GM12865 (cell line): ENCODE measurements at regions not wholly inside any gene's neighbourhood (a gene's known extent, or its start where the extent isn't known, plus 50 kb on each side); places are given as distances from the start of the nearest gene placed in this dataset.
A peak's percentile ranks its signal among the peaks of the same experiment; 100 is the strongest.

ENCODE experiments used
- DNase-seq: peaks from one replicate; pipeline ENCODE4 v3.0.0; 2010; ENCODE audit warnings: low read depth
- H3K4me3 ChIP-seq: 2 replicates; pipeline ENCODE4 v1.5.1; 2011; ENCODE audit warnings: mild to moderate bottlenecking, low read depth, low read length, control low read depth
- CTCF ChIP-seq: IDR thresholded peaks from 2 replicates; pipeline ENCODE4 v1.5.1; 2011; ENCODE audit warnings: low read length, control low read depth, low read depth, inconsistent platforms; ENCODE audit not compliant: insufficient read depth; ENCODE audit errors: missing control alignments

DNA sequence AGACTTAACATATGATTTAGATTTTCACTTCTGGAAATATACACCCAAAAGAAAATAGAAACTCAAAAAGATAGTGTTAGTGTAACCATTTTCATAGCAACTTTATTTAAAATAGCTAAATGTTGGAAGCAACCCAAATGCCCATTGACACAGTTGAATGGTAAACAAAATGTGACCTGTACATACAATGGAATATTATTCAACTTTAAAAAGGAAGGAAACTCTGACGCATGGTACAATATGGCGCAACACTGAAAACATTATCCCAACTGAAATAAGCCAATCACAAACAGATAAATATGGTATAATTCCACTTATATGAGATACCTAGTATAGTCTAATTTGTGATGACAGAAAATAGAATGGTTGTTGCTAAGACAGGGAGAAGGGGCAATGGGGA lies 1456.1 kb upstream of the MIR17HG start:
- TF ChIP-seq CTCF: no peak
- DNase-seq: no peak
- no peak overlapping the region for H3K4me3 ChIP-seq

GRCh38 chr13:89897681-89898080 lies 1449.8 kb upstream of the MIR17HG start:
- TF ChIP-seq CTCF: no peak
- DNase-seq: peak; percentile 21
- no peak overlapping the region for H3K4me3 ChIP-seq

DNA sequence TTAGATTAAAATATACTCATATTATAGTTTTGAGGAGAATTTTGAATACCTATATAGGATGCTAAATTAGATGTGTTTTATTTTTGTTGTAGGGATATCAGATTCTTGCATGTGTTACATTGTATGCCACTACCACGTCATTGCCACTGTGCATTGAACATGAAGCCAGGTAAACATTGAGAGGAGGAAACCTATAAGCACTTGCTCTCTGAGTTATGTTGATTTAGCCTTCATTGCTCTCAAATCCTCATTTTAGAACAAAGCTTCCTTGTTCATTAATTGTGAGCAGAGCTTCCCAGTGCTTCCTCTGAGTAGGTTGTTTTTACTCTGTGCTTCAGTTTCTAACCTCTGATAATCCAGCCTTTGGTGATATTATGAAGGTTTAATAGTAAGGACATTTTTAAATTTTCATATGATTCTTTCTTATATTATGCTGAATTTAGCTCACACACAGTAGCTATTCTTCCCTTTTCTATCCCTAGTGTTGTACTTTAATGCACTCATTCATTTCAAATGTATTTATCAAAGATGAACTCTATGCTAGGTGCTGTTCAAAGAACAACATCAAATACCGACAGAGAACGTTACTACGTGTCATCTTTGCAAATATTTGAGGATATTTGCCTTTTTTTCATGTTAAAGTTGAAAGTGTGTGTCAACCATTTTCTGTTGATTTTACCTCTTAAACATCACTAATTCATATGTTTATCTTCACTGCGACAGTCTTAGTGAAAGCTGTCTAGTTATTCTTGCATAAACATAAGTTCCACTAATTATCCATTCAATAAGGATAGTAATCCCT lies 1448.0 kb upstream of the MIR17HG start:
- no peak overlapping the region for H3K4me3 ChIP-seq
- no peak for DNase-seq
- TF ChIP-seq CTCF: no peak

- TF ChIP-seq CTCF: no peak
- DNase-seq: no peak
- H3K4me3 ChIP-seq: no peak overlapping the region
Measured at GRCh38 chr13:89900104-89900765, 1447.3 kb upstream of the MIR17HG start.

- H3K4me3 ChIP-seq: no peak overlapping the region
- TF ChIP-seq CTCF: no peak
- DNase-seq: no peak
Measured at GRCh38 chr13:89902223-89902622, 1445.3 kb upstream of the MIR17HG start.

DNA sequence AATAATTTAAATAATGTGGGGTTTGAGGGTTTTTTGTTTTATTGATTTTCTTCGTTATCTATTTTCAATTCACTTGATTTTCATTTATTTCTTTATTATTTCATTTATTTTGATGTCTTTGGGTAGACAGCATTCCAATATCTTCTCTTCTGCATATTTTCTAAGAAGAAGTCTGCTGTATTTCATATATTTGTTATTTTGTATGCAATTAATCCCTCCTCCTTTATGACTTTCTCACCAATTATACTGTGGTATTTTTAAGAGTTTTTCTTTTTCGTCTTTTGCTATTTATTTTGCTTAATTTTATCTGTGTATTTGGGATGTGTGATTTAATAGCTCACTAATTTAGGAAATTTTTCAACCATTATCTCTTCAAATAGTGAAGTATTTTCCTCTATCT lies 1444.4 kb upstream of the MIR17HG start:
- no peak for DNase-seq

More for the DNA sequence above, 1444.4 kb upstream of the MIR17HG start:
- TF ChIP-seq CTCF: no peak
- no peak overlapping the region for H3K4me3 ChIP-seq
